Activated T-cell treated with anti-CD3 and anti-CD28 coated beads, Interleukin-2, amount 50 U/mL, for 72 hours (primary cell): ENCODE measurements at regions not wholly inside any gene's neighbourhood (a gene's known extent, or its start where the extent isn't known, plus 50 kb on each side); places are given as distances from the start of the nearest gene placed in this dataset.
"Not testable (repeated sequence)": the region's sequence is repeated elsewhere in the genome, so short reads cannot be mapped to it uniquely, and the experiment has no call there.

Experiments used
- ATAC-seq, 2 donors: fragments of 150-1000 bp; cut with Tn5 transposase; replicated peaks in 1 of 2; 2 replicates each; pipeline ENCODE4 v1.10.0; 2021; ENCODE audit warnings: moderate library complexity in 2 of 2, mild to moderate bottlenecking in 1 of 2
- DNase-seq, 2 donors: peaks; one replicate each; pipeline ENCODE4 v3.0.0; 2021 to 2022; ENCODE audit warnings: mixed read lengths in 1 of 2
- H3K27ac Mint-ChIP-seq: one replicate; pipeline ENCODE4 v1.8.0; 2022; ENCODE audit warnings: mild to moderate bottlenecking, moderate library complexity, mixed read lengths
- H3K27me3 Mint-ChIP-seq: one replicate; pipeline ENCODE4 v1.8.0; 2022; ENCODE audit warnings: low read depth, mixed read lengths
- H3K36me3 Mint-ChIP-seq, 2 donors: one replicate each; pipeline ENCODE4 v1.8.0; 2022; ENCODE audit warnings: mixed read lengths in 2 of 2, mild to moderate bottlenecking in 1 of 2; ENCODE audit not compliant: insufficient read depth in 2 of 2
- H3K4me1 Mint-ChIP-seq: one replicate; pipeline ENCODE4 v1.8.0; 2022; ENCODE audit warnings: low read depth, mixed read lengths
- H3K4me3 Mint-ChIP-seq, 2 donors: one replicate each; pipeline ENCODE4 v1.8.0; 2022; ENCODE audit warnings: mild to moderate bottlenecking in 2 of 2, mixed read lengths in 2 of 2, moderate library complexity in 2 of 2
- H3K9me3 Mint-ChIP-seq, 2 donors: one replicate each; pipeline ENCODE4 v1.8.0; 2022; ENCODE audit warnings: mixed read lengths in 2 of 2

- H3K4me1 Mint-ChIP-seq, result no peaks in the 10 kb centered on the region
- no peaks in the 10 kb centered on the region for H3K36me3 Mint-ChIP-seq
- ATAC-seq (no peak), DNase-seq (no peak)
- no peak overlapping the region for H3K27ac Mint-ChIP-seq
- no peak overlapping the region for H3K4me3 Mint-ChIP-seq
- H3K9me3 Mint-ChIP-seq, result peaks cover 0 to 3% of the 10 kb centered on the region in 2 donors
- no peaks in the 10 kb centered on the region for H3K27me3 Mint-ChIP-seq
Observed at GRCh38 chr12:58665375-58665774, 254.9 kb downstream of the LRIG3 start.

- DNase-seq, result no peak
- no peak for ATAC-seq
- Mint-ChIP-seq H3K9me3 (peaks cover 0 to 6% of the 10 kb centered on the region in 2 donors), H3K4me1 (no peaks in the 10 kb centered on the region), H3K27ac (no peak overlapping the region), H3K36me3 (no peaks in the 10 kb centered on the region), H3K4me3 (no peak overlapping the region), H3K27me3 (no peaks in the 10 kb centered on the region)
Observed at GRCh38 chr12:58668233-58668632, 252.1 kb downstream of the LRIG3 start.

GRCh38 chr12:58668871-58669270, 251.4 kb downstream of the LRIG3 start:
- Mint-ChIP-seq H3K27ac (no peak overlapping the region), H3K4me1 (no peaks in the 10 kb centered on the region), H3K27me3 (no peaks in the 10 kb centered on the region), H3K36me3 (no peaks in the 10 kb centered on the region), H3K4me3 (no peak overlapping the region), H3K9me3 (peaks cover under 1 to 6% of the 10 kb centered on the region in 2 donors)
- DNase-seq (no peak), ATAC-seq (no peak)

- no peaks in the 10 kb centered on the region for H3K4me1 Mint-ChIP-seq
- no peaks in the 10 kb centered on the region for H3K36me3 Mint-ChIP-seq
- DNase-seq (no peak), ATAC-seq (no peak)
- H3K9me3 Mint-ChIP-seq, result peaks cover 3 to 6% of the 10 kb centered on the region in 2 donors
- H3K27me3 Mint-ChIP-seq, result no peaks in the 10 kb centered on the region
- no peak overlapping the region for H3K27ac Mint-ChIP-seq
- no peak overlapping the region for H3K4me3 Mint-ChIP-seq
Observed at GRCh38 chr12:58670623-58671022, 249.7 kb downstream of the LRIG3 start.

- Mint-ChIP-seq H3K27ac (no peak overlapping the region), H3K4me3 (no peak overlapping the region), H3K27me3 (no peaks in the 10 kb centered on the region), H3K36me3 (no peaks in the 10 kb centered on the region), H3K4me1 (no peaks in the 10 kb centered on the region), H3K9me3 (peaks cover 3 to 6% of the 10 kb centered on the region in 2 donors)
- DNase-seq (no peak), ATAC-seq (no peak)
Observed at GRCh38 chr12:58671196-58671595, 249.1 kb downstream of the LRIG3 start.

- H3K36me3 Mint-ChIP-seq, result no peaks in the 10 kb centered on the region
- H3K9me3 Mint-ChIP-seq, result peaks cover 7 to 10% of the 10 kb centered on the region in 2 donors
- no peaks in the 10 kb centered on the region for H3K4me1 Mint-ChIP-seq
- H3K27ac Mint-ChIP-seq, result no peak overlapping the region
- ATAC-seq (no peak), DNase-seq (no peak)
- H3K4me3 Mint-ChIP-seq, result no peak overlapping the region
- H3K27me3 Mint-ChIP-seq, result no peaks in the 10 kb centered on the region
Observed at GRCh38 chr12:58673021-58673420, 247.3 kb downstream of the LRIG3 start.

GRCh38 chr12:58677833-58678232, 242.5 kb downstream of the LRIG3 start:
- H3K36me3 Mint-ChIP-seq, H3K4me1 Mint-ChIP-seq, H3K4me3 Mint-ChIP-seq, ATAC-seq, DNase-seq, H3K27ac Mint-ChIP-seq, H3K27me3 Mint-ChIP-seq: not testable (repeated sequence)
- peaks cover 11 to 21% of the 10 kb centered on the region in 2 donors for H3K9me3 Mint-ChIP-seq

- Mint-ChIP-seq H3K9me3 (peaks cover 11 to 21% of the 10 kb centered on the region in 2 donors), H3K27me3 (no peaks in the 10 kb centered on the region), H3K36me3 (peaks cover 0 to 2% of the 10 kb centered on the region in 2 donors), H3K27ac (no peak overlapping the region), H3K4me1 (no peaks in the 10 kb centered on the region), H3K4me3 (no peak overlapping the region)
- DNase-seq (no peak), ATAC-seq (no peak)
Observed at GRCh38 chr12:58678753-58679152, 241.6 kb downstream of the LRIG3 start.

- DNase-seq (no peak), ATAC-seq (no peak)
- H3K4me1 Mint-ChIP-seq, result no peaks in the 10 kb centered on the region
- no peaks in the 10 kb centered on the region for H3K27me3 Mint-ChIP-seq
- peaks cover 10 to 18% of the 10 kb centered on the region in 2 donors for H3K9me3 Mint-ChIP-seq
- H3K4me3 Mint-ChIP-seq, result no peak overlapping the region
- peaks cover 0 to 2% of the 10 kb centered on the region in 2 donors for H3K36me3 Mint-ChIP-seq
- H3K27ac Mint-ChIP-seq, result no peak overlapping the region
Observed at GRCh38 chr12:58681730-58682129, 238.6 kb downstream of the LRIG3 start.

- Mint-ChIP-seq H3K9me3 (peaks cover 10 to 11% of the 10 kb centered on the region in 2 donors), H3K4me1 (no peaks in the 10 kb centered on the region), H3K36me3 (no peaks in the 10 kb centered on the region), H3K27ac (no peak overlapping the region), H3K4me3 (no peak overlapping the region), H3K27me3 (no peaks in the 10 kb centered on the region)
- DNase-seq (no peak), ATAC-seq (no peak)
Observed at GRCh38 chr12:58695263-58695662, 225.0 kb downstream of the LRIG3 start.

- Mint-ChIP-seq H3K36me3 (no peaks in the 10 kb centered on the region), H3K4me3 (no peak overlapping the region), H3K4me1 (no peaks in the 10 kb centered on the region), H3K27me3 (no peaks in the 10 kb centered on the region), H3K9me3 (peaks cover 2 to 5% of the 10 kb centered on the region in 2 donors), H3K27ac (no peak overlapping the region)
- ATAC-seq (no peak), DNase-seq (no peak)
Observed at GRCh38 chr12:58701536-58701935, 218.8 kb downstream of the LRIG3 start.

- ATAC-seq (no peak), DNase-seq (no peak)
- Mint-ChIP-seq H3K9me3 (peaks cover 7 to 8% of the 10 kb centered on the region in 2 donors), H3K27me3 (no peaks in the 10 kb centered on the region), H3K4me1 (no peaks in the 10 kb centered on the region), H3K36me3 (no peaks in the 10 kb centered on the region), H3K27ac (no peak overlapping the region), H3K4me3 (no peak overlapping the region)
Observed at GRCh38 chr12:58703866-58704265, 216.4 kb downstream of the LRIG3 start.

- ATAC-seq, H3K4me1 Mint-ChIP-seq, H3K36me3 Mint-ChIP-seq, H3K27me3 Mint-ChIP-seq, H3K27ac Mint-ChIP-seq, H3K4me3 Mint-ChIP-seq, H3K9me3 Mint-ChIP-seq, DNase-seq: not testable (repeated sequence)
Observed at GRCh38 chr12:58704770-58705169, 215.5 kb downstream of the LRIG3 start.

- Mint-ChIP-seq H3K9me3 (peaks cover 7 to 11% of the 10 kb centered on the region in 2 donors), H3K36me3 (no peaks in the 10 kb centered on the region), H3K4me3 (no peak overlapping the region), H3K27me3 (no peaks in the 10 kb centered on the region), H3K4me1 (no peaks in the 10 kb centered on the region), H3K27ac (no peak overlapping the region)
- DNase-seq (no peak), ATAC-seq (no peak)
Observed at GRCh38 chr12:58710901-58711300, 209.4 kb downstream of the LRIG3 start.
